Trophoblast cell (in vitro differentiated cells and primary cell): ENCODE measurements at regions not wholly inside any gene's neighbourhood (a gene's known extent, or its start where the extent isn't known, plus 50 kb on each side); places are given as distances from the start of the nearest gene placed in this dataset.

Experiments used
- DNase-seq, 2 donors: peaks; one replicate each; pipeline ENCODE4 v3.0.0-alpha.2; 2016
- H2AFZ ChIP-seq: 2 replicates; pipeline ENCODE4 v1.6.1; 2013; ENCODE audit warnings: low read length, moderate library complexity, mild to moderate bottlenecking; ENCODE audit not compliant: insufficient read depth, poor library complexity
- H2AK5ac ChIP-seq: 2 replicates; pipeline ENCODE4 v1.6.1; 2013; ENCODE audit warnings: mild to moderate bottlenecking, low read length
- H2BK120ac ChIP-seq: 2 replicates; pipeline ENCODE4 v1.6.1; 2013; ENCODE audit warnings: low read length, mild to moderate bottlenecking, moderate library complexity; ENCODE audit not compliant: insufficient read depth, poor library complexity
- H2BK12ac ChIP-seq: 2 replicates; pipeline ENCODE4 v1.6.1; 2013; ENCODE audit warnings: mild to moderate bottlenecking, low read length, moderate library complexity
- H2BK5ac ChIP-seq: 2 replicates; pipeline ENCODE4 v1.6.1; 2013; ENCODE audit warnings: low read length, low read depth, moderate library complexity, mild to moderate bottlenecking; ENCODE audit not compliant: poor library complexity
- H3K14ac ChIP-seq: 2 replicates; pipeline ENCODE4 v1.6.1; 2013; ENCODE audit warnings: mild to moderate bottlenecking, low read length
- H3K18ac ChIP-seq: 2 replicates; pipeline ENCODE4 v1.6.1; 2013; ENCODE audit warnings: mild to moderate bottlenecking, low read length
- H3K23ac ChIP-seq: 2 replicates; pipeline ENCODE4 v1.6.1; 2013; ENCODE audit warnings: low read length
- H3K27ac ChIP-seq: 2 replicates; pipeline ENCODE4 v1.5.1; 2013; ENCODE audit warnings: low read depth, mild to moderate bottlenecking, inconsistent platforms, low read length, moderate library complexity
- H3K27me3 ChIP-seq: 2 replicates; pipeline ENCODE4 v1.6.1; 2013; ENCODE audit warnings: inconsistent platforms, mild to moderate bottlenecking, low read length, moderate library complexity; ENCODE audit not compliant: insufficient read depth
- H3K36me3 ChIP-seq, 2 experiments: 1 replicate in 1 of 2; 2 replicates in 1 of 2; pipeline ENCODE4 v1.6.1; 2013; ENCODE audit warnings: low read length in 2 of 2, mild to moderate bottlenecking in 2 of 2, moderate library complexity in 1 of 2; ENCODE audit not compliant: insufficient read depth in 2 of 2, control insufficient read depth in 1 of 2
- H3K4ac ChIP-seq: 2 replicates; pipeline ENCODE4 v1.6.1; 2013; ENCODE audit warnings: low read depth, mild to moderate bottlenecking, low read length, moderate library complexity
- H3K4me1 ChIP-seq, 2 experiments: 1 replicate in 1 of 2; 2 replicates in 1 of 2; pipeline ENCODE4 v1.6.1; 2013; ENCODE audit warnings: low read length in 2 of 2, mild to moderate bottlenecking in 2 of 2, moderate library complexity in 1 of 2; ENCODE audit not compliant: insufficient read depth in 2 of 2, control insufficient read depth in 1 of 2
- H3K4me2 ChIP-seq: 2 replicates; pipeline ENCODE4 v1.6.1; 2013; ENCODE audit warnings: inconsistent platforms, mild to moderate bottlenecking, low read length, moderate library complexity
- H3K4me3 ChIP-seq: 2 replicates; pipeline ENCODE4 v1.5.1; 2013; ENCODE audit warnings: mild to moderate bottlenecking, low read depth, low read length, inconsistent platforms
- H3K79me1 ChIP-seq: one replicate; pipeline ENCODE4 v1.6.1; 2013; ENCODE audit warnings: low read length
- H3K79me2 ChIP-seq: 2 replicates; pipeline ENCODE4 v1.6.1; 2013; ENCODE audit warnings: low read length, mild to moderate bottlenecking; ENCODE audit not compliant: control insufficient read depth, insufficient read depth, poor library complexity
- H3K9ac ChIP-seq: 2 replicates; pipeline ENCODE4 v1.6.1; 2013; ENCODE audit warnings: mild to moderate bottlenecking, low read length
- H3K9me3 ChIP-seq: 2 replicates; pipeline ENCODE4 v1.6.1; 2013; ENCODE audit warnings: low read depth, mild to moderate bottlenecking, control low read depth, inconsistent platforms, low read length; ENCODE audit not compliant: insufficient read depth
- H4K12ac ChIP-seq: 2 replicates; pipeline ENCODE4 v1.6.1; 2013; ENCODE audit warnings: low read depth, mild to moderate bottlenecking, low read length, moderate library complexity
- H4K8ac ChIP-seq: 2 replicates; pipeline ENCODE4 v1.6.1; 2013; ENCODE audit warnings: low read depth, mild to moderate bottlenecking, low read length, moderate library complexity
- H4K91ac ChIP-seq: one replicate; pipeline ENCODE4 v1.6.1; 2013; ENCODE audit warnings: low read depth, mild to moderate bottlenecking, low read length, moderate library complexity
- WGBS: extraction: QIAGEN DNeasy Blood & Tissue Kit; methylation state at CpG from one replicate; pipeline ENCODE4 v1.1.7; 2013; ENCODE audit warnings: missing lambda C conversion rate; ENCODE audit not compliant: insufficient read length, insufficient coverage; ENCODE audit errors: extremely low coverage; 5-methylcytosine and 5-hydroxymethylcytosine counted together

GRCh38 chr17:54085020-54085419 lies 262.3 kb downstream of the KIF2B start:
- H4K8ac ChIP-seq = no peak overlapping the region
- H2BK5ac ChIP-seq = no peak overlapping the region
- H2AK5ac ChIP-seq = no peak overlapping the region
- H4K12ac ChIP-seq = no peak overlapping the region
- no peak overlapping the region for H2AFZ ChIP-seq
- no peak overlapping the region for H3K23ac ChIP-seq
- no peak overlapping the region for H2BK120ac ChIP-seq
- H3K4me3 ChIP-seq = no peak overlapping the region
- no peaks in the 10 kb centered on the region for H3K36me3 ChIP-seq
- no peak overlapping the region for H4K91ac ChIP-seq
- no peak overlapping the region for H3K4ac ChIP-seq
- H3K79me2 ChIP-seq = no peaks in the 10 kb centered on the region
- no peak overlapping the region for H3K4me2 ChIP-seq
- H3K9me3 ChIP-seq = no peaks in the 10 kb centered on the region
- no peaks in the 10 kb centered on the region for H3K79me1 ChIP-seq
- no peak overlapping the region for H3K18ac ChIP-seq
- DNase-seq = no peak
- no peak overlapping the region for H3K9ac ChIP-seq
- no peak overlapping the region for H2BK12ac ChIP-seq
- no peak overlapping the region for H3K14ac ChIP-seq
- no peaks in the 10 kb centered on the region for H3K27me3 ChIP-seq
- H3K27ac ChIP-seq = no peak overlapping the region
- H3K4me1 ChIP-seq = no peaks in the 10 kb centered on the region
- whole genome bisulfite sequencing = no CpG with 5 or more reads among the region's 1 CpG

- Histone ChIP-seq H4K8ac (no peak overlapping the region), H3K9me3 (no peaks in the 10 kb centered on the region), H3K4me1 (no peaks in the 10 kb centered on the region), H2BK5ac (no peak overlapping the region), H3K9ac (no peak overlapping the region), H3K27me3 (no peaks in the 10 kb centered on the region), H2BK120ac (no peak overlapping the region), H2AFZ (no peak overlapping the region), H3K27ac (no peak overlapping the region), H3K79me1 (no peaks in the 10 kb centered on the region), H3K18ac (no peak overlapping the region), H3K4me2 (no peak overlapping the region), H4K12ac (no peak overlapping the region), H3K4ac (no peak overlapping the region), H3K79me2 (no peaks in the 10 kb centered on the region), H3K4me3 (no peak overlapping the region), H2AK5ac (no peak overlapping the region), H4K91ac (no peak overlapping the region), H3K23ac (no peak overlapping the region), H3K14ac (no peak overlapping the region), H3K36me3 (no peaks in the 10 kb centered on the region), H2BK12ac (no peak overlapping the region)
- no CpG with 5 or more reads among the region's 5 CpGs for WGBS
- DNase-seq = no peak
These were observed 263.2 kb downstream of the KIF2B start for GRCh38 chr17:54085934-54086333.

GRCh38 chr17:54096216-54096615 lies 273.5 kb downstream of the KIF2B start:
- Histone ChIP-seq H3K18ac (no peak overlapping the region), H4K91ac (no peak overlapping the region), H4K12ac (no peak overlapping the region), H2BK12ac (no peak overlapping the region), H3K79me2 (no peaks in the 10 kb centered on the region), H2BK5ac (no peak overlapping the region), H3K4me2 (no peak overlapping the region), H4K8ac (no peak overlapping the region), H3K9ac (no peak overlapping the region), H2AFZ (no peak overlapping the region), H3K9me3 (no peaks in the 10 kb centered on the region), H3K4me3 (no peak overlapping the region), H2BK120ac (no peak overlapping the region), H3K4me1 (no peaks in the 10 kb centered on the region), H3K4ac (no peak overlapping the region), H3K27me3 (no peaks in the 10 kb centered on the region), H3K23ac (no peak overlapping the region), H3K14ac (no peak overlapping the region), H3K79me1 (no peaks in the 10 kb centered on the region), H3K27ac (no peak overlapping the region), H2AK5ac (no peak overlapping the region), H3K36me3 (no peaks in the 10 kb centered on the region)
- DNase-seq = no peak

- Histone ChIP-seq H3K4me1 (no peaks in the 10 kb centered on the region), H4K91ac (no peak overlapping the region), H3K79me1 (no peaks in the 10 kb centered on the region), H4K8ac (no peak overlapping the region), H3K27me3 (no peaks in the 10 kb centered on the region), H4K12ac (no peak overlapping the region), H3K4ac (no peak overlapping the region), H3K18ac (no peak overlapping the region), H3K9me3 (peaks cover 3% of the 10 kb centered on the region), H2BK12ac (no peak overlapping the region), H3K4me3 (no peak overlapping the region), H2AK5ac (no peak overlapping the region), H2AFZ (no peak overlapping the region), H3K14ac (no peak overlapping the region), H2BK5ac (no peak overlapping the region), H3K9ac (no peak overlapping the region), H3K23ac (no peak overlapping the region), H3K79me2 (no peaks in the 10 kb centered on the region), H3K36me3 (no peaks in the 10 kb centered on the region), H2BK120ac (no peak overlapping the region), H3K4me2 (no peak overlapping the region), H3K27ac (no peak overlapping the region)
- no peak for DNase-seq
These were observed 276.5 kb downstream of the KIF2B start for GRCh38 chr17:54099221-54099620.

GRCh38 chr17:54102246-54102645 lies 279.5 kb downstream of the KIF2B start:
- peaks cover 3% of the 10 kb centered on the region for H3K9me3 ChIP-seq
- H2BK120ac ChIP-seq = no peak overlapping the region
- H3K9ac ChIP-seq = no peak overlapping the region
- no peaks in the 10 kb centered on the region for H3K4me1 ChIP-seq
- H3K79me1 ChIP-seq = no peaks in the 10 kb centered on the region
- H2AFZ ChIP-seq = no peak overlapping the region
- no peak overlapping the region for H3K4me2 ChIP-seq
- no peak overlapping the region for H3K27ac ChIP-seq
- H3K18ac ChIP-seq = no peak overlapping the region
- H3K4me3 ChIP-seq = no peak overlapping the region
- H3K36me3 ChIP-seq = no peaks in the 10 kb centered on the region
- H3K79me2 ChIP-seq = no peaks in the 10 kb centered on the region
- H3K4ac ChIP-seq = no peak overlapping the region
- no peak overlapping the region for H4K12ac ChIP-seq
- no peak overlapping the region for H4K8ac ChIP-seq
- no peak overlapping the region for H2AK5ac ChIP-seq
- H3K23ac ChIP-seq = no peak overlapping the region
- H4K91ac ChIP-seq = no peak overlapping the region
- no peak overlapping the region for H2BK12ac ChIP-seq
- DNase-seq = no peak
- no CpG with 5 or more reads among the region's 1 CpG for WGBS
- no peak overlapping the region for H2BK5ac ChIP-seq
- no peaks in the 10 kb centered on the region for H3K27me3 ChIP-seq
- H3K14ac ChIP-seq = no peak overlapping the region
